HL-60 (cell line): ENCODE measurements at regions not wholly inside any gene's neighbourhood (a gene's known extent, or its start where the extent isn't known, plus 50 kb on each side); places are given as distances from the start of the nearest gene placed in this dataset.

Experiments
- DNase-seq, 2 experiments: peaks; one replicate each; pipeline ENCODE4 v3.0.0-alpha.2; 2010 to 2020; ENCODE audit warnings: low read depth in 1 of 2, low spot score in 1 of 2
- H3K27ac ChIP-seq: fragments of 250-450 bp; sonication (Bioruptor Pico); replicated peaks from 2 replicates; pipeline ENCODE4 v1.5.1; 2020; ENCODE audit warnings: mild to moderate bottlenecking, moderate library complexity
- H3K27me3 ChIP-seq: fragments of 250-450 bp; sonication (Bioruptor Pico); 2 replicates; pipeline ENCODE4 v1.5.1; 2021; ENCODE audit warnings: mild to moderate bottlenecking, moderate library complexity; ENCODE audit not compliant: insufficient read depth, poor library complexity, severe bottlenecking
- H3K4me3 ChIP-seq: replicated peaks from 2 replicates; pipeline ENCODE4 v1.5.1; 2011; ENCODE audit warnings: mild to moderate bottlenecking, control low read depth, low read length; ENCODE audit not compliant: insufficient read depth
- CTCF ChIP-seq: IDR thresholded peaks from one replicate; pipeline ENCODE4 v1.5.1; 2011; ENCODE audit warnings: low read length, control low read depth, inconsistent platforms; ENCODE audit not compliant: insufficient read depth
- GABPA ChIP-seq: IDR thresholded peaks from 2 replicates; pipeline ENCODE4 v1.6.1; 2012; ENCODE audit warnings: low read depth
- POLR2AphosphoS5 ChIP-seq: IDR thresholded peaks from 2 replicates; pipeline ENCODE4 v1.6.1; 2012; ENCODE audit warnings: low read depth
- REST ChIP-seq: IDR thresholded peaks from 2 replicates; pipeline ENCODE4 v1.6.1; 2012; ENCODE audit warnings: low read depth; ENCODE audit not compliant: insufficient replicate concordance
- SPI1 ChIP-seq: IDR thresholded peaks from 2 replicates; pipeline ENCODE4 v1.6.1; 2012; ENCODE audit warnings: low read depth, mild to moderate bottlenecking, borderline replicate concordance

GRCh38 chr9:20117986-20118385 lies 329.1 kb upstream of the SLC24A2 start:
- TF ChIP-seq CTCF (no peak), POLR2AphosphoS5 (no peak), SPI1 (no peak)
- Histone ChIP-seq H3K27ac (no peak overlapping the region), H3K27me3 (no peaks in the 10 kb centered on the region), H3K4me3 (no peak overlapping the region)
- no peak for DNase-seq

- TF ChIP-seq POLR2AphosphoS5 (no peak), SPI1 (no peak), REST (no peak), CTCF (no peak), GABPA (no peak)
- H3K4me3 ChIP-seq, result no peak overlapping the region
- DNase-seq, result no peak
- no peak overlapping the region for H3K27ac ChIP-seq
- no peaks in the 10 kb centered on the region for H3K27me3 ChIP-seq
Observed at GRCh38 chr9:20117482-20117881, 328.6 kb upstream of the SLC24A2 start.

GRCh38 chr9:20114974-20115373 lies 326.1 kb upstream of the SLC24A2 start:
- no peaks in the 10 kb centered on the region for H3K27me3 ChIP-seq
- TF ChIP-seq CTCF (no peak), POLR2AphosphoS5 (no peak)
- no peak overlapping the region for H3K27ac ChIP-seq
- H3K4me3 ChIP-seq, result no peak overlapping the region
- DNase-seq, result no peak

GRCh38 chr9:20112205-20112783 lies 323.5 kb upstream of the SLC24A2 start:
- TF ChIP-seq SPI1, result no peak
- TF ChIP-seq REST, result no peak
- TF ChIP-seq POLR2AphosphoS5, result no peak
- TF ChIP-seq GABPA, result no peak
- TF ChIP-seq CTCF, result no peak
- Histone ChIP-seq H3K27me3 (no peaks in the 10 kb centered on the region), H3K27ac (no peak overlapping the region), H3K4me3 (no peak overlapping the region)
- DNase-seq, result no peak
